ENCODE measurements at regions not wholly inside any gene's neighbourhood (a gene's known extent, or its start where the extent isn't known, plus 50 kb on each side); places are given as distances from the start of the nearest gene placed in this dataset.

GRCh38 chr2:230600285-230600684, 112.4 kb upstream of the CAB39 start:
- CTCF ChIA-PET (ENCODE audit: unreplicated experiment): no interaction called here
- Histone ChIP-seq H3K27ac (ENCODE audit: low read depth, low read length, poor library complexity, severe bottlenecking) (peak overlapping the region; percentile 79), H3K9me2 (ENCODE audit: insufficient read depth, low read length) (no peaks in the 10 kb centered on the region), H2AFZ (ENCODE audit: low read length) (peak overlapping the region; percentile 86; the same call in 1 of the 2 replicates), H3K36me3 (ENCODE audit: insufficient read depth, low read length) (peaks cover 4% of the 10 kb centered on the region; the same call in 1 of the 2 replicates), H3K4me3 (ENCODE audit: low read depth, low read length, poor library complexity, severe bottlenecking) (peak overlapping the region; percentile 51), H3K4me1 (ENCODE audit: insufficient read depth, low read length, poor library complexity, severe bottlenecking) (peaks cover 68% of the 10 kb centered on the region), H3K9me3 (ENCODE audit: low read length) (peaks cover 10% of the 10 kb centered on the region; the same call in 1 of the 2 replicates), H3K4me2 (ENCODE audit: low read length) (peak overlapping the region; percentile 67), H3K79me2 (ENCODE audit: insufficient read depth, low read depth, low read length) (no peaks in the 10 kb centered on the region), H4K20me1 (ENCODE audit: insufficient read depth, low read length) (no peaks in the 10 kb centered on the region)
- intact Hi-C loops (cut with micrococcal nuclease; ENCODE audit: unreplicated experiment): loop anchor here (2.0 to 10.0 kb wide), 2 partner anchors 127 to 155 kb away; no protein-coding TSS in a partner anchor
- TF ChIP-seq EZH2phosphoT487 (IDR thresholded peaks at IDR 0.05; ENCODE audit: borderline replicate concordance, low read depth, low read length): no peak
- TF ChIP-seq, protein P1, sequence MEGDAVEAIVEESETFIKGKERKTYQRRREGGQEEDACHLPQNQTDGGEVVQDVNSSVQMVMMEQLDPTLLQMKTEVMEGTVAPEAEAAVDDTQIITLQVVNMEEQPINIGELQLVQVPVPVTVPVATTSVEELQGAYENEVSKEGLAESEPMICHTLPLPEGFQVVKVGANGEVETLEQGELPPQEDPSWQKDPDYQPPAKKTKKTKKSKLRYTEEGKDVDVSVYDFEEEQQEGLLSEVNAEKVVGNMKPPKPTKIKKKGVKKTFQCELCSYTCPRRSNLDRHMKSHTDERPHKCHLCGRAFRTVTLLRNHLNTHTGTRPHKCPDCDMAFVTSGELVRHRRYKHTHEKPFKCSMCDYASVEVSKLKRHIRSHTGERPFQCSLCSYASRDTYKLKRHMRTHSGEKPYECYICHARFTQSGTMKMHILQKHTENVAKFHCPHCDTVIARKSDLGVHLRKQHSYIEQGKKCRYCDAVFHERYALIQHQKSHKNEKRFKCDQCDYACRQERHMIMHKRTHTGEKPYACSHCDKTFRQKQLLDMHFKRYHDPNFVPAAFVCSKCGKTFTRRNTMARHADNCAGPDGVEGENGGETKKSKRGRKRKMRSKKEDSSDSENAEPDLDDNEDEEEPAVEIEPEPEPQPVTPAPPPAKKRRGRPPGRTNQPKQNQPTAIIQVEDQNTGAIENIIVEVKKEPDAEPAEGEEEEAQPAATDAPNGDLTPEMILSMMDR (conservative IDR thresholded peaks at IDR 0.05; ENCODE audit: low read length): no peak
- BruUV-seq (replicated peaks): no TSS peak
- POLR2A ChIA-PET: no interaction called here
- no peak for DNase-seq (ENCODE audit: low spot score)

DNA sequence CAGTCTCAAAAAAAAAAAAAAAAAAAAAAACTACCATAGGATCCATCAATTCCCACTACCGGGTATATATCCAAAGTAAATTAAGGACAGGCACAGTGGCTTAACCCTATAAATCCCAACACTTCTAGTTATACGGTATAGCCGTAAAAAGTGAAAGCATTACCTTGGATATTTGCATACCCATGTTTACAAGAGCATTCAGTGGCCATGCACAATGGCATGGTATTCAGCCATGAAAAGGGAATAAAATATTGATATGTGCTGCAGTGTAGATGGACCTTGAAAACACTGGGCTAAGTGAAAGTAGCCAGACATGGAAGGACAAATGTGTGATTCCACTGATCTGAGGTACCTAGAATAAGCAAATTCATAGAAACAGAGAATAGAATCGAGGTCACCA, 111.8 kb upstream of the CAB39 start:
- Histone ChIP-seq H3K36me3 (ENCODE audit: insufficient read depth, low read length) (peaks cover 4% of the 10 kb centered on the region; the same call in 1 of the 2 replicates), H4K20me1 (ENCODE audit: insufficient read depth, low read length) (no peaks in the 10 kb centered on the region), H3K79me2 (ENCODE audit: insufficient read depth, low read depth, low read length) (no peaks in the 10 kb centered on the region), H3K4me2 (ENCODE audit: low read length) (peak overlapping the region; percentile 67), H3K9me3 (ENCODE audit: low read length) (peaks cover 10% of the 10 kb centered on the region; the same call in 1 of the 2 replicates), H3K27ac (ENCODE audit: low read depth, low read length, poor library complexity, severe bottlenecking) (peak overlapping the region; percentile 79), H2AFZ (ENCODE audit: low read length) (peak overlapping the region; percentile 86), H3K4me3 (ENCODE audit: low read depth, low read length, poor library complexity, severe bottlenecking) (peak overlapping the region; percentile 51), H3K4me1 (ENCODE audit: insufficient read depth, low read length, poor library complexity, severe bottlenecking) (peaks cover 69% of the 10 kb centered on the region), H3K9me2 (ENCODE audit: insufficient read depth, low read length) (no peaks in the 10 kb centered on the region)
- ChIA-PET CTCF (ENCODE audit: unreplicated experiment) (no interaction called here), POLR2A (interaction anchor here (0.7 to 1.0 kb wide), 3 partner anchors 8 to 274 kb away, joined by 3 to 7 read pairs (median 3); partner anchors contain the start of gene SP140L)
- no TSS peak for BruUV-seq (replicated peaks)
- peak; percentile 41 for DNase-seq (ENCODE audit: low spot score)
- TF ChIP-seq, protein P1 (conservative IDR thresholded peaks at IDR 0.05; ENCODE audit: low read length): no peak
- intact Hi-C loops (cut with micrococcal nuclease; ENCODE audit: unreplicated experiment): loop anchor here (2.0 to 10.0 kb wide), 2 partner anchors 128 to 156 kb away; no protein-coding TSS in a partner anchor

- Histone ChIP-seq H3K4me2 (ENCODE audit: low read length) (peak overlapping the region; percentile 67), H3K79me2 (ENCODE audit: insufficient read depth, low read depth, low read length) (no peaks in the 10 kb centered on the region), H4K20me1 (ENCODE audit: insufficient read depth, low read length) (no peaks in the 10 kb centered on the region), H3K9me3 (ENCODE audit: low read length) (peaks cover 10% of the 10 kb centered on the region; the same call in 1 of the 2 replicates), H3K9me2 (ENCODE audit: insufficient read depth, low read length) (no peaks in the 10 kb centered on the region), H2AFZ (ENCODE audit: low read length) (peak overlapping the region; percentile 88; the same call in 1 of the 2 replicates), H3K4me3 (ENCODE audit: low read depth, low read length, poor library complexity, severe bottlenecking) (peak overlapping the region; percentile 17), H3K36me3 (ENCODE audit: insufficient read depth, low read length) (peaks cover 4% of the 10 kb centered on the region; the same call in 1 of the 2 replicates), H3K4me1 (ENCODE audit: insufficient read depth, low read length, poor library complexity, severe bottlenecking) (peaks cover 69% of the 10 kb centered on the region), H3K27ac (ENCODE audit: low read depth, low read length, poor library complexity, severe bottlenecking) (peak overlapping the region; percentile 79)
- POLR2A ChIA-PET: interaction anchor here (0.7 to 1.7 kb wide), 7 partner anchors 9 to 382 kb away, joined by 3 to 7 read pairs (median 4); partner anchors contain the start of genes SP110 and SP140L
- intact Hi-C loops (cut with micrococcal nuclease; ENCODE audit: unreplicated experiment): loop anchor here (2.0 to 10.0 kb wide), 2 partner anchors 129 to 157 kb away; no protein-coding TSS in a partner anchor
- DNase-seq (ENCODE audit: low spot score): peak; percentile 63
- no TSS peak for BruUV-seq (replicated peaks)
- CTCF ChIA-PET (ENCODE audit: unreplicated experiment): no interaction called here
- TF ChIP-seq EZH2phosphoT487 (IDR thresholded peaks at IDR 0.05; ENCODE audit: borderline replicate concordance, low read depth, low read length): no peak
- TF ChIP-seq, protein P1 (conservative IDR thresholded peaks at IDR 0.05; ENCODE audit: low read length): no peak
These were observed 111.1 kb upstream of the CAB39 start for GRCh38 chr2:230601510-230601909.
